ENCODE measurements at regions not wholly inside any gene's neighbourhood (a gene's known extent, or its start where the extent isn't known, plus 50 kb on each side); places are given as distances from the start of the nearest gene placed in this dataset.

GRCh38 chr2:217652761-217653639 lies 349.8 kb downstream of the TNS1 start:
- no peak for DNase-seq

- DNase-seq = peak in 1 of 2 experiments; percentile 23
Observed at GRCh38 chr2:217650716-217651360, 352.0 kb downstream of the TNS1 start.

- DNase-seq = no peak
Observed at GRCh38 chr2:217650229-217650628, 352.6 kb downstream of the TNS1 start.

- DNase-seq = no peak
Observed at GRCh38 chr2:217647925-217648324, 354.9 kb downstream of the TNS1 start.

GRCh38 chr2:217647226-217647625 lies 355.6 kb downstream of the TNS1 start:
- no peak for DNase-seq

GRCh38 chr2:217645896-217646295 lies 356.9 kb downstream of the TNS1 start:
- DNase-seq = no peak

- no peak for DNase-seq
Observed at GRCh38 chr2:217643789-217644301, 358.9 kb downstream of the TNS1 start.

GRCh38 chr2:217642944-217643343 lies 359.9 kb downstream of the TNS1 start:
- no peak for DNase-seq

GRCh38 chr2:217641960-217642359 lies 360.8 kb downstream of the TNS1 start:
- DNase-seq = no peak

GRCh38 chr2:217639481-217639880 lies 363.3 kb downstream of the TNS1 start:
- no peak for DNase-seq

GRCh38 chr2:217638533-217638932 lies 364.3 kb downstream of the TNS1 start:
- DNase-seq = no peak

GRCh38 chr2:217638031-217638430 lies 364.8 kb downstream of the TNS1 start:
- no peak for DNase-seq

- no peak for DNase-seq
Observed at GRCh38 chr2:217636991-217637561, 365.7 kb downstream of the TNS1 start.

- DNase-seq = no peak
Observed at GRCh38 chr2:217636578-217636977, 366.2 kb downstream of the TNS1 start.

- DNase-seq = no peak
Observed at GRCh38 chr2:217634871-217635270, 367.9 kb downstream of the TNS1 start.

GRCh38 chr2:217632043-217632442 lies 370.8 kb downstream of the TNS1 start:
- DNase-seq = no peak

- no peak for DNase-seq
Observed at GRCh38 chr2:217631115-217631514, 371.7 kb downstream of the TNS1 start.

GRCh38 chr2:217629347-217629746 lies 373.4 kb downstream of the TNS1 start:
- DNase-seq = no peak

- no peak for DNase-seq
Observed at GRCh38 chr2:217628061-217628460, 374.7 kb downstream of the TNS1 start.

GRCh38 chr2:217626926-217627325 lies 375.9 kb downstream of the TNS1 start:
- DNase-seq = no peak

- DNase-seq = no peak
Observed at GRCh38 chr2:217625557-217626169, 377.1 kb downstream of the TNS1 start.

GRCh38 chr2:217623281-217623912 lies 379.4 kb downstream of the TNS1 start:
- no peak for DNase-seq
